Esophagus squamous epithelium (tissue), 5 donors: ENCODE measurements at regions not wholly inside any gene's neighbourhood (a gene's known extent, or its start where the extent isn't known, plus 50 kb on each side); places are given as distances from the start of the nearest gene placed in this dataset.

Experiments used
- DNase-seq: peaks from one replicate; lab custom pipeline; 2025; lab: John Stamatoyannopoulos, UW
- H3K27ac ChIP-seq, 4 donors: fragments of 200-600 bp; sonication (generic); one replicate each; pipeline ENCODE4 v1.5.1; 2016 to 2019; ENCODE audit warnings: mild to moderate bottlenecking in 1 of 4
- H3K27me3 ChIP-seq, 4 donors: fragments of 200-600 bp; sonication (generic); 1 replicate in 3 of 4; 2 replicates in 1 of 4; pipeline versions ENCODE4 v1.5.1 to v1.6.0; 2017 to 2021; ENCODE audit warnings: antibody characterized with exemption in 1 of 4
- H3K36me3 ChIP-seq, 3 donors: fragments of 200-600 bp; sonication (generic); one replicate each; pipeline ENCODE4 v1.5.1; 2016 to 2019
- H3K4me1 ChIP-seq, 3 donors: fragments of 200-600 bp; sonication (generic); one replicate each; pipeline ENCODE4 v1.5.1; 2017 to 2019
- H3K4me3 ChIP-seq, 4 donors: fragments of 200-600 bp; sonication (generic); 1 replicate in 3 of 4; 2 replicates in 1 of 4; pipeline ENCODE4 v1.5.1; 2016 to 2019; ENCODE audit warnings: mild to moderate bottlenecking in 2 of 4, moderate library complexity in 1 of 4
- H3K9me3 ChIP-seq, 3 donors: fragments of 200-600 bp; sonication (generic); one replicate each; pipeline ENCODE4 v1.5.1; 2016 to 2019
- POLR2A ChIP-seq, 4 donors: fragments of 450-650 bp; IDR thresholded peaks; one replicate each; pipeline ENCODE4 v1.6.1; 2017; ENCODE audit warnings: antibody characterized with exemption in 4 of 4, mild to moderate bottlenecking in 4 of 4, moderate library complexity in 3 of 4
- WGBS, 2 donors: methylation state at CpG; one replicate each; pipeline ENCODE4 v1.1.5; 2018; 5-methylcytosine and 5-hydroxymethylcytosine counted together
- intact Hi-C: fragments of 100-400 bp; cut with DNase I; formaldehyde crosslinking; loops from one replicate; pipeline ENCODE4 v1.15.0; 2022
- TF ChIP-seq, protein P1 (sequence below), 6 experiments: fragments of 450-650 bp in 4 of 6; fragments of 200-600 bp in 2 of 6; sonication (generic) in 2 of 6; IDR thresholded peaks; one replicate each; pipeline ENCODE4 v1.5.1; 2016 to 2019; ENCODE audit warnings: antibody characterized with exemption in 6 of 6, mild to moderate bottlenecking in 4 of 6, moderate library complexity in 4 of 6
- donor health status: DM: yes; HTN: yes; CAD: no.

DNA sequence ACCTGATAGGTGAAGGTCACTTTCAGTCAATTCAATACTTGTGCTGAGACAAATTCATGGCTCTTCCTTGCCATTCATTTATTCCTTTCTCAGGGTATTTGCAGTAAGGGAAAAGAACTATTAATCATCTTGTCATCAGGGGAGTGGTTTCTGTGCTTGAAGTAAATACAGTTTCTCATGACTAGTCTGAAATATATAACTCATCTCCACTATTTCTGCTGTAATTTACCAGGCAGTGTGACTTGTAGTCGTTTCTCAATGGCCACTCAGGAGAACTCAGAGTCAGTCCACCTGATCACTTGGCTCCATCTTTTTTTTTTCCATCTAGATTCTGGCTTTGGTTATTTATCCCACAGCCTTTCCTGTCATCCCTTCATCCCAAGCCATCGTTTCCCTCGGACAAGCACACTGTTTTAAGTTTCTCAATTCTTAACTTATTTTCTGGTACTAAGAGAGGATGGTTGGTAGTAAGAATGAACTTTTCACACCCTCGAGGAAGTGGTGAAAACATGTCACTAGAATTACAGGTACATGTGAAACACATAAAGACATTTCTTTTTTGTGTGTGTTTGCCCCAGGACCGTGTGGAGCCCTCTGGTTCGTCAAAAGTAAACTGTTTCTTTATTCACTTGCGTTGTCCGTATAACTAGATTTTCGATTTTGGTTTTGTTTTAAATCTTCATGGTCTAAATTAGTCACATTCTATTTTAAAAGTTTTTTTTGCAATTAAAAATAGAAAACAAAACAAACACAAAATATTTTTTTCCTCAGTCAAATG is 620.2 kb downstream of the ZBBX start:
- no peaks in the 10 kb centered on the region for H3K36me3 ChIP-seq
- H3K9me3 ChIP-seq = peaks cover 0 to 5% (median 4%) of the 10 kb centered on the region in 3 donors
- TF ChIP-seq POLR2A (IDR thresholded peaks at IDR 0.05) = no peak
- TF ChIP-seq, protein P1, sequence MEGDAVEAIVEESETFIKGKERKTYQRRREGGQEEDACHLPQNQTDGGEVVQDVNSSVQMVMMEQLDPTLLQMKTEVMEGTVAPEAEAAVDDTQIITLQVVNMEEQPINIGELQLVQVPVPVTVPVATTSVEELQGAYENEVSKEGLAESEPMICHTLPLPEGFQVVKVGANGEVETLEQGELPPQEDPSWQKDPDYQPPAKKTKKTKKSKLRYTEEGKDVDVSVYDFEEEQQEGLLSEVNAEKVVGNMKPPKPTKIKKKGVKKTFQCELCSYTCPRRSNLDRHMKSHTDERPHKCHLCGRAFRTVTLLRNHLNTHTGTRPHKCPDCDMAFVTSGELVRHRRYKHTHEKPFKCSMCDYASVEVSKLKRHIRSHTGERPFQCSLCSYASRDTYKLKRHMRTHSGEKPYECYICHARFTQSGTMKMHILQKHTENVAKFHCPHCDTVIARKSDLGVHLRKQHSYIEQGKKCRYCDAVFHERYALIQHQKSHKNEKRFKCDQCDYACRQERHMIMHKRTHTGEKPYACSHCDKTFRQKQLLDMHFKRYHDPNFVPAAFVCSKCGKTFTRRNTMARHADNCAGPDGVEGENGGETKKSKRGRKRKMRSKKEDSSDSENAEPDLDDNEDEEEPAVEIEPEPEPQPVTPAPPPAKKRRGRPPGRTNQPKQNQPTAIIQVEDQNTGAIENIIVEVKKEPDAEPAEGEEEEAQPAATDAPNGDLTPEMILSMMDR (IDR thresholded peaks at IDR 0.05) = no peak
- intact Hi-C loops = no loop called here
- no peaks in the 10 kb centered on the region for H3K27me3 ChIP-seq
- no peak overlapping the region for H3K27ac ChIP-seq
- 65% methylated on average over 9 of the region's 9 CpGs for WGBS, 2 donors
- DNase-seq = no peak
- H3K4me1 ChIP-seq = no peaks in the 10 kb centered on the region
- no peak overlapping the region for H3K4me3 ChIP-seq

DNA sequence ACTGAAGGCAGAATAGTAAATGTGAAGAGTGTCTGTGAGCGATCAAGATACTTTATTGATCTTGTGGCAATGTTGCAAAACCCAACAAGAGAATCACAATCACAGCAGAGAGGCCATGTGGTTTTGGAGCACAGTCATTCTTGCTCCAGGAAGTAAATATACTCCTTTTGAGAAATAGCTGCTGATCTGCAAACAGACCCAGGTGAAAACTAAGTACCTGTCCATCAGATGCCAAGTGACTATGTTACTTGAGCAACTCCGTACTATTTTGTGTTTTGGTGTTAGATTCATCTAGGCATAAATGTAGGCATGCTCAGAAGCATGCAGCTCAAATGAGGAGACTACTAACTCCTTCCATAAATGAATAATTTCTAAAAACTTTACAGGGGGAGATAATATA is 627.9 kb downstream of the ZBBX start:
- no peak overlapping the region for H3K4me3 ChIP-seq
- intact Hi-C loops = no loop called here
- no peak for DNase-seq
- no peaks in the 10 kb centered on the region for H3K36me3 ChIP-seq
- no peak overlapping the region for H3K27ac ChIP-seq
- H3K4me1 ChIP-seq = no peaks in the 10 kb centered on the region
- 65 to 68% methylated on average over 2 of the region's 2 CpGs for WGBS, 2 donors
- TF ChIP-seq, protein P1 (IDR thresholded peaks at IDR 0.05) = no peak
- TF ChIP-seq POLR2A (IDR thresholded peaks at IDR 0.05) = no peak
- no peaks in the 10 kb centered on the region for H3K27me3 ChIP-seq
- H3K9me3 ChIP-seq = no peaks in the 10 kb centered on the region

DNA sequence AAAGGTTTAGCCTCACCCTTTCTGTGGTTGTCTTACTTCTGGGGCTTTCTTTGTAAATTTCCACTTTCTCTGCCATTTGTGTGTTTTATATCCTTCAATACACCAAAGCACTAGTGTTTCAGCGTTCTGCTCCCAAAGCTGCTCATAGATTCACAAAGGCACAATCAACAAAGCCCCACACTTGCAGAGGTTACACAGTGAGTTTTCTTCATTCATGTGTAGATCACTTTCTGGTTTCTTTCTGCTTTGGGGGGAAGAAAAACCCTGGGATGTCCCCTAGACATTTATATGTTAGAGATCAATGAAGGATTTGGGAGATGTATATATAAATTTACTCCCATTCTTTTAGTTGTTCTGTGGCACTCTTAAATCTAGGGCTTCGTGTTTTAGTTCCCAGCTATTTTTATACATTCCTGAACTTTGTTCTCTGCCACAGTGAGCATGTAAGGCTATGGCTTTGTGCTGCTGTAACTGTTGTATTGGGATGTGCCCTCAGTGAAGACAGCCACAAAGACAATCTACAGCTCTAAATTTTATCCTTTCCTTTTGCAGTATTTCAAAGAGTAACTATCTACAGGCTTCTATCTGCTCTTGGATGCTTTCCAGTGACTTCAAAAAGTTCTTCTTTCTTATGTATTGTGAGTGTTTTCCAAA is 636.5 kb downstream of the ZBBX start:
- TF ChIP-seq POLR2A (IDR thresholded peaks at IDR 0.05) = no peak
- TF ChIP-seq, protein P1 (IDR thresholded peaks at IDR 0.05) = no peak
- Histone ChIP-seq H3K27me3 (no peaks in the 10 kb centered on the region), H3K36me3 (no peaks in the 10 kb centered on the region), H3K4me1 (no peaks in the 10 kb centered on the region), H3K4me3 (no peak overlapping the region), H3K9me3 (no peaks in the 10 kb centered on the region), H3K27ac (no peak overlapping the region)
- 24 to 27% methylated on average over 2 of the region's 2 CpGs for WGBS, 2 donors
- intact Hi-C loops = no loop called here
- no peak for DNase-seq

DNA sequence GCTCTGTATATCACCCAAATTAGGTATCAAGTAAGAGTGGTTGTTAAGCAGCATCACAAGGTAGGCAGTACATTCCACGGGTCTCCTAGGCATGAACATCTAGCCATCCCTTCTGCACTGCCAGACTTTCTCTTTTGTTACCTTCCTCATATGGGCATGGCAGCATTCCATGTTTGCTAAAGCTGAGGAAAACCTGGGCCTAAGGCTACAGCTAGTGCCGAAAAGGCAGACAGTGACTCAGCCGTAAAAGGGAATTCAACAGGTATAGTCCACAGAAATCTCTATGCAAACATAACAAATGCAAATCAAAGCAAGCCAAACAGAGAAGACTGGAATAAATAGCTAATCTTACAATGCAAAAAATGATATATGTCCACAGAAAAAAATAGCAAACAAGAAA is 645.4 kb downstream of the ZBBX start:
- H3K27ac ChIP-seq = no peak overlapping the region
- no peaks in the 10 kb centered on the region for H3K9me3 ChIP-seq
- intact Hi-C loops = no loop called here
- no peak for DNase-seq
- H3K4me3 ChIP-seq = no peak overlapping the region
- H3K4me1 ChIP-seq = no peaks in the 10 kb centered on the region
- H3K27me3 ChIP-seq = no peaks in the 10 kb centered on the region
- TF ChIP-seq POLR2A (IDR thresholded peaks at IDR 0.05) = no peak
- TF ChIP-seq, protein P1 (IDR thresholded peaks at IDR 0.05) = no peak
- no peaks in the 10 kb centered on the region for H3K36me3 ChIP-seq
- WGBS, 2 donors = 45 to 50% methylated on average over 2 to 3 of the region's 3 CpGs

DNA sequence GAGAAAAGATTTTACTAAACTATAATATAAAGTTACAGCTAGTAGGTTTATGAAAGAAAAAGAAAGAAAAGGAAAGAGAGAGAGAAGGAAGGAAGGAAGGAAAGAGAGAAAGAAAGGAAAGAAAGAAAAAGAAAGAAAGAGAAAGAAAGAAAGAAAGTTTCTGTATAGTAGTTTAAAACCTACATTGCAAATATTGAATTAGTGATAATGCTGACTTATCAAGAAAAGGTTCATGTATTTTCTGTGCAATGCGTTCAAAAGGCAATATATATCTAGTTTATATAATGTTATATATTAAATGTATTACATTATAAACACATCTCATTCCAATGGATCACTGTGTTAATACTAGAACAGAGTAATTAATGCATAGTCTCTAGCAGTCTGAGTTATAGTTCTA is 648.4 kb downstream of the ZBBX start:
- H3K27me3 ChIP-seq = no peaks in the 10 kb centered on the region
- DNase-seq = no peak
- WGBS, 2 donors = 71 to 89% methylated on average over 1 of the region's 1 CpG
- H3K27ac ChIP-seq = no peak overlapping the region
- TF ChIP-seq POLR2A (IDR thresholded peaks at IDR 0.05) = no peak
- TF ChIP-seq, protein P1 (IDR thresholded peaks at IDR 0.05) = no peak
- H3K36me3 ChIP-seq = no peaks in the 10 kb centered on the region
- no peak overlapping the region for H3K4me3 ChIP-seq
- intact Hi-C loops = no loop called here
- H3K9me3 ChIP-seq = no peaks in the 10 kb centered on the region
- no peaks in the 10 kb centered on the region for H3K4me1 ChIP-seq
